Lower leg skin (tissue), 3 donors: ENCODE measurements at regions not wholly inside any gene's neighbourhood (a gene's known extent, or its start where the extent isn't known, plus 50 kb on each side); places are given as distances from the start of the nearest gene placed in this dataset.

ENCODE experiments used
- CTCF ChIP-seq, 3 donors: fragments of 450-650 bp; IDR thresholded peaks; one replicate each; pipeline ENCODE4 v1.5.1; 2016; ENCODE audit warnings: antibody characterized with exemption in 3 of 3, mild to moderate bottlenecking in 3 of 3, moderate library complexity in 2 of 3
- POLR2A ChIP-seq, 2 donors: fragments of 450-650 bp; IDR thresholded peaks; one replicate each; pipeline ENCODE4 v1.6.1; 2016 to 2017; ENCODE audit warnings: antibody characterized with exemption in 2 of 2, mild to moderate bottlenecking in 1 of 2, moderate library complexity in 1 of 2

DNA sequence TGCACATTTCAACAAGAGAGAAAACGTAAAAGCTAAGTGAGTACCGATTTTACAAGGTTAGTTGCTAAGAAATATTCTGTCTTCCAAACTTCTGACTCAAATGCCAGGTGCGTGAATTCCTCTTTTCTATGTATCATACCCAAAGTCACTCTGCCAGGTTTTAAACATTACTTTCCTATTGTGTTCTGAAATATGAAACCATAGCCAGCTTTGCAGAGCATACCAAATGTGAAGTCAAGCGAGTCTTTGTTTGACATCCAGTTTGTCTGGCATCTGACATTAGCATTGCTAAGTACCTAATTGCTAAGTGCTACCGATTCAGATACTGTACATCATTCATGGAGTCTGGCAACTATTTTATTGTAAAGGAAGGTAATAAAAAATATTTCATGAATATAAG, 321.9 kb upstream of the GALNT5 start:
- TF ChIP-seq CTCF (IDR thresholded peaks at IDR 0.05) (no peak), POLR2A (IDR thresholded peaks at IDR 0.05) (no peak)
